Lower lobe of right lung (tissue), 2 donors: ENCODE measurements at regions not wholly inside any gene's neighbourhood (a gene's known extent, or its start where the extent isn't known, plus 50 kb on each side); places are given as distances from the start of the nearest gene placed in this dataset.

Experiments
- ATAC-seq, 2 donors: fragments of 200-7000 bp; cut with Tn5 transposase; one replicate each; pipeline ENCODE4 v1.9.1; 2020 to 2022; ENCODE audit warnings: mild to moderate bottlenecking in 2 of 2, moderate library complexity in 2 of 2
- DNase-seq: peaks from one replicate; pipeline ENCODE4 v3.0.0-alpha.2; 2020
- H3K27ac ChIP-seq: fragments of 200-600 bp; one replicate; pipeline ENCODE4 v1.8.0; 2022
- H3K27me3 ChIP-seq: fragments of 200-600 bp; one replicate; pipeline ENCODE4 v1.8.0; 2022; ENCODE audit warnings: low read depth
- H3K36me3 ChIP-seq: fragments of 200-600 bp; one replicate; pipeline ENCODE4 v1.8.0; 2022; ENCODE audit warnings: mild to moderate bottlenecking
- H3K4me1 ChIP-seq: fragments of 200-600 bp; one replicate; pipeline ENCODE4 v1.8.0; 2022
- H3K4me3 ChIP-seq: fragments of 200-600 bp; one replicate; pipeline ENCODE4 v1.8.0; 2022; ENCODE audit warnings: mild to moderate bottlenecking
- H3K9me3 ChIP-seq: fragments of 200-600 bp; one replicate; pipeline ENCODE4 v1.8.0; 2022
- intact Hi-C: fragments of 100-400 bp; cut with DNase I; formaldehyde crosslinking; loops from one replicate; pipeline ENCODE4 v1.11.0; 2022
- TF ChIP-seq, protein P1 (sequence below): fragments of 200-600 bp; IDR thresholded peaks from one replicate; pipeline ENCODE4 v1.8.0; 2022; ENCODE audit warnings: antibody characterized with exemption, mild to moderate bottlenecking
- donor health status: DM: no; HTN: yes; CAD: no; lungs with severe emphysema.

DNA sequence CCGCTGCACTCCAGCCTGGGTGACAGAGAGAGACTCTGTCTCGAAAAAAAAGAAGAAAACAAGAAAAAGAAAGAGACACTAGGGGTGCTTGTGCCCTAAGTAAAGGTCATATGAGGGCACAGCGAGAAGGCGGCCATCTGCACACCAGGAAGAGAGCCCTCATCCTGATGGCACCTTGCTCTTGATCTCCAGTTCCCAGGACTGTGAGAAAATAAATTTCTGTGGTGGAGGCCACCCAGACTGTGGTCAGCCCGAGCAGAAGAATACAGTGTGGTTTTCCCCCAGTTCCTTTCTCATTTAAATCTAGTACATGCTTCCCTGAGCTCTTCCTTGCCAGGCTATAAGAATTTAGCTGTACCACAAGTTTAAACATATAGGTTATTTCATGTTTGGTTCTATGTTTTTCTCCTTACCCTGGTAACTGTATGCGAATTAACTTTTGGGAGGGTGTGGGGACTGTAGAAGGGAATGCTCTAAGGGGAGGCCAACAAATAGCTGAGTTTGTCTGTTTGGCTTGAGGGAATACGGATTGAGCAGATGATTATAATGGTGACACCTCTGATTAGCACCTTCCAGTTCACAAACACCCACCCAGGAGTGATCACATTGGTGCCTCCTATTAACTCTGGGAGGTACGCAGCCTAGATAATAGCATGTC lies 119.6 kb upstream of the ERRFI1 start:
- TF ChIP-seq, protein P1, sequence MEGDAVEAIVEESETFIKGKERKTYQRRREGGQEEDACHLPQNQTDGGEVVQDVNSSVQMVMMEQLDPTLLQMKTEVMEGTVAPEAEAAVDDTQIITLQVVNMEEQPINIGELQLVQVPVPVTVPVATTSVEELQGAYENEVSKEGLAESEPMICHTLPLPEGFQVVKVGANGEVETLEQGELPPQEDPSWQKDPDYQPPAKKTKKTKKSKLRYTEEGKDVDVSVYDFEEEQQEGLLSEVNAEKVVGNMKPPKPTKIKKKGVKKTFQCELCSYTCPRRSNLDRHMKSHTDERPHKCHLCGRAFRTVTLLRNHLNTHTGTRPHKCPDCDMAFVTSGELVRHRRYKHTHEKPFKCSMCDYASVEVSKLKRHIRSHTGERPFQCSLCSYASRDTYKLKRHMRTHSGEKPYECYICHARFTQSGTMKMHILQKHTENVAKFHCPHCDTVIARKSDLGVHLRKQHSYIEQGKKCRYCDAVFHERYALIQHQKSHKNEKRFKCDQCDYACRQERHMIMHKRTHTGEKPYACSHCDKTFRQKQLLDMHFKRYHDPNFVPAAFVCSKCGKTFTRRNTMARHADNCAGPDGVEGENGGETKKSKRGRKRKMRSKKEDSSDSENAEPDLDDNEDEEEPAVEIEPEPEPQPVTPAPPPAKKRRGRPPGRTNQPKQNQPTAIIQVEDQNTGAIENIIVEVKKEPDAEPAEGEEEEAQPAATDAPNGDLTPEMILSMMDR: no peak
- Histone ChIP-seq H3K4me1 (no peaks in the 10 kb centered on the region), H3K27me3 (no peaks in the 10 kb centered on the region), H3K4me3 (no peak overlapping the region), H3K27ac (no peak overlapping the region), H3K9me3 (no peaks in the 10 kb centered on the region), H3K36me3 (no peaks in the 10 kb centered on the region)
- intact Hi-C loops: no loop called here
- DNase-seq (no peak), ATAC-seq (no peak)

DNA sequence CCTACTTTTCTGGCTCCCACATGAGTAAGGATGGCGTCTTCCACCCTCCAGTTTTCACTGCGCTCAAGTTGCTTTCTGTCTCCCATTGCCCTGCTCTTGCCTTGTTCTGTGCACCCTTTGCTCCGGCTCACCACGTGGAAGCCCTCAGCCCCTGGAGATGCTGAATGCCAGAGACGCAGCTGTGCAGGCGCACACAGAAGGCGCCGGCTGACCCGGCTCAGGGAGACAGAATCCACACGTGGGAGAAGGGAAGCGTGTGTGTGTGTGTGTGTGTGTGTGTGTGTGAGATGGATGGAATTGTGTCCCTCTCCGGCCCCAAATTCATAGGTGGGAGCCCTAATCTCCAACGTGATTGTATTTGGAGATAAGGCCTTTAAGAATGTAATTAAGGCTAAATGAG lies 118.2 kb upstream of the ERRFI1 start:
- H3K36me3 ChIP-seq: no peaks in the 10 kb centered on the region

DNA sequence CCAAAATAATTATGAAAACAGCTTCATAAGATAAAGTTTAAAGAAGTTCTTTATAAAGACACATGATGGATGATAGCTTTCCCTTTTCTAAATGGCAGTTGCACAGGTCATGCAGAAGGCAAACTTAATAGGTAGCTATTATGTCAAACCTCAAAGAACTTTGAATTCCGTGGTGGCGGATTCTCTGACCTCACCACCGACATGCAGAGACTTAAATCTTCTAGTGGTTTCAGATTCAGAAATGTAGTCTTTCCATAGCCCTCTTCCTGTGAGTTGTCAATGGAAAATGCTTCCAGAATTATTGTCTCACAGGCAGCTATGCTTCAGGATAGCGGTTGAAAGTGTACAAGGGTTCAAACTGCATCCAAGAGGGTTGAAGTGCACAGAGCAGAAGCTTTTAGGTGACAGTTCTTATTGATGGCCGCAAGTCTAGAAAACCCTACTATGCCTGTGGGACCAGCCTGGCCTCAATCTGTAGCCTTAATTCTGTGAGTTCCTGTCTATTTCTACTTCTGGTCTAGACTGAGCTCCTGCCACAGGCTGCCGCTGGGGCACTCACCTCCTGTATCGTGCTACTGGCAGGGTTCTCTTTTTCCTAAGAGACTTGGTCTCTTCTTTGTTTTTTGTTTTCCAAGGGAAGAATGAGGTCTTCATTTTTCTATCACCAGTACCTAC lies 117.0 kb upstream of the ERRFI1 start:
- no peak overlapping the region for H3K27ac ChIP-seq
- H3K9me3 ChIP-seq: no peaks in the 10 kb centered on the region
- ATAC-seq (no peak), DNase-seq (no peak)
- H3K4me3 ChIP-seq: no peak overlapping the region
- intact Hi-C loops: no loop called here
- no peaks in the 10 kb centered on the region for H3K36me3 ChIP-seq
- no peaks in the 10 kb centered on the region for H3K27me3 ChIP-seq
- peaks cover 3% of the 10 kb centered on the region for H3K4me1 ChIP-seq
- TF ChIP-seq, protein P1: no peak

More for the DNA sequence above, 118.2 kb upstream of the ERRFI1 start:
- DNase-seq (no peak), ATAC-seq (no peak)
- TF ChIP-seq, protein P1: no peak
- Histone ChIP-seq H3K27me3 (no peaks in the 10 kb centered on the region), H3K27ac (no peak overlapping the region), H3K4me3 (no peak overlapping the region), H3K4me1 (no peaks in the 10 kb centered on the region), H3K9me3 (no peaks in the 10 kb centered on the region)
- intact Hi-C loops: no loop called here

DNA sequence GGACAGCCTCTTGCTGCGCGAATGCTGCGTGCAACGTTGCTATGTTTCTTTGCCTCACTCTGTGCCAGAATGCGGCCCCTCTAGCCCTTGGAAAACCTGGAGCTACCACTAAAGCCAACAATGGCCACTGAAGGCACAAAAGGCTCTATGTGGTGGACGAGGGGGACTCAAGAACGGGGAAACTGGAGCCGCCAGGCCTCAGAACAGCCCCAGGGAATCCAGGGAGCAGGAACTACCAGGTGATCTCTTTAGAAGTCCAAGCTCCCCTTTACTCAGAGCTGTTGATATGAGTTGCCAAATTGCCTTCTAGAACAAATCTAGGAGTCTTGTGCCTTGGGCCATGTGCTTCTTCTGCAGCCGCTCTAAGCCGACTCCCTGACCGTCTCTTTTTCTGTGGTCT lies 113.8 kb upstream of the ERRFI1 start:
- TF ChIP-seq, protein P1: no peak
- intact Hi-C loops: no loop called here
- ATAC-seq: no peak

DNA sequence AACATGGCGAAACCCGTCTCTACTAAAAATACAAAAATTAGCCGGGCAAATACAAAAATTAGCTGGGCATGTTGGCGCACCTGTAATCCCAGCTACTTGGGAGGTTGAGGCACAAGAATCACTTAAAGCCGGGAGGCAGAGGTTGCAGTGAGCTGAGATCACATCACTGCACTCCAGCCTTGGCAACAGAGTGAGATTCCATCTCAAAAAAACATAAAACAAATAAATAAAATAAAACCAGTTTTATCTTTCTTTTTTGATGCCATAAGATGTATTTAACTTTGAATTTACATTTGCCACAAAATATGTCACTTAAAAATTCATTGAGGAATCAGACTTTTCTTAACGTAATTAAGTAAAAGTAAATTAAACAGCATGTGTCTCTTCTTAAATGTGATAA lies 113.3 kb upstream of the ERRFI1 start:
- no peaks in the 10 kb centered on the region for H3K27me3 ChIP-seq
- TF ChIP-seq, protein P1: no peak
- intact Hi-C loops: no loop called here
- no peaks in the 10 kb centered on the region for H3K9me3 ChIP-seq
- H3K27ac ChIP-seq: no peak overlapping the region
- no peak for ATAC-seq
- no peak overlapping the region for H3K4me3 ChIP-seq
- no peak for DNase-seq
- H3K36me3 ChIP-seq: no peaks in the 10 kb centered on the region
- peaks cover 13% of the 10 kb centered on the region for H3K4me1 ChIP-seq

More for the DNA sequence above, 113.8 kb upstream of the ERRFI1 start:
- H3K4me1 ChIP-seq: peaks cover 11% of the 10 kb centered on the region
- H3K4me3 ChIP-seq: no peak overlapping the region
- DNase-seq: no peak
- H3K27me3 ChIP-seq: no peaks in the 10 kb centered on the region
- no peaks in the 10 kb centered on the region for H3K36me3 ChIP-seq
- no peak overlapping the region for H3K27ac ChIP-seq
- H3K9me3 ChIP-seq: no peaks in the 10 kb centered on the region
